Calu3 (cell line): ENCODE measurements at regions not wholly inside any gene's neighbourhood (a gene's known extent, or its start where the extent isn't known, plus 50 kb on each side); places are given as distances from the start of the nearest gene placed in this dataset.
"Not testable (repeated sequence)": the region's sequence is repeated elsewhere in the genome, so short reads cannot be mapped to it uniquely, and the experiment has no call there.

Experiments
- BruUV-seq: library from RNA; stranded (reverse); fragments of 400-500 nt; replicated peaks from 2 replicates; lab custom pipeline; 2021; lab: Mats Ljungman, UMichigan
- CTCF ChIA-PET: fragments of 300-600 bp; sonication (Branson Sonifier 250); formaldehyde crosslinking; loops from one replicate; lab custom pipeline; 2022; ENCODE audit warnings: antibody characterized with exemption; lab: Charles Lee
- DNase-seq: peaks from one replicate; pipeline ENCODE4 v3.0.0; 2022
- H3K27ac Mint-ChIP-seq: one replicate; pipeline ENCODE4 v1.8.0; 2022; ENCODE audit warnings: mixed read lengths; ENCODE audit not compliant: unreplicated experiment
- H3K27me3 Mint-ChIP-seq: one replicate; pipeline ENCODE4 v1.8.0; 2022; ENCODE audit warnings: mixed read lengths; ENCODE audit not compliant: unreplicated experiment
- H3K36me3 Mint-ChIP-seq: one replicate; pipeline ENCODE4 v1.8.0; 2022; ENCODE audit warnings: mild to moderate bottlenecking, moderate library complexity, mixed read lengths; ENCODE audit not compliant: insufficient read depth, unreplicated experiment
- H3K4me1 Mint-ChIP-seq: one replicate; pipeline ENCODE4 v1.8.0; 2022; ENCODE audit warnings: mild to moderate bottlenecking, low read depth, mixed read lengths; ENCODE audit not compliant: unreplicated experiment
- H3K4me3 Mint-ChIP-seq: one replicate; pipeline ENCODE4 v1.8.0; 2022; ENCODE audit warnings: mild to moderate bottlenecking, low read depth, moderate library complexity, mixed read lengths; ENCODE audit not compliant: unreplicated experiment
- H3K9me3 Mint-ChIP-seq: one replicate; pipeline ENCODE4 v1.8.0; 2022; ENCODE audit warnings: low read depth, mixed read lengths; ENCODE audit not compliant: unreplicated experiment
- intact Hi-C: fragments of 100-400 bp; cut with micrococcal nuclease; formaldehyde crosslinking; loops from one replicate; pipeline ENCODE4 v1.10.0; 2022; ENCODE audit not compliant: unreplicated experiment
- TF ChIP-seq, protein P1 (sequence below): fragments of 200-600 bp; IDR thresholded peaks from one replicate; pipeline ENCODE4 v1.8.0; 2022; ENCODE audit warnings: antibody characterized with exemption; ENCODE audit not compliant: unreplicated experiment

GRCh38 chr2:129492548-129492947 lies 486.9 kb upstream of the RAB6C start:
- no peak for DNase-seq
- TF ChIP-seq, protein P1, sequence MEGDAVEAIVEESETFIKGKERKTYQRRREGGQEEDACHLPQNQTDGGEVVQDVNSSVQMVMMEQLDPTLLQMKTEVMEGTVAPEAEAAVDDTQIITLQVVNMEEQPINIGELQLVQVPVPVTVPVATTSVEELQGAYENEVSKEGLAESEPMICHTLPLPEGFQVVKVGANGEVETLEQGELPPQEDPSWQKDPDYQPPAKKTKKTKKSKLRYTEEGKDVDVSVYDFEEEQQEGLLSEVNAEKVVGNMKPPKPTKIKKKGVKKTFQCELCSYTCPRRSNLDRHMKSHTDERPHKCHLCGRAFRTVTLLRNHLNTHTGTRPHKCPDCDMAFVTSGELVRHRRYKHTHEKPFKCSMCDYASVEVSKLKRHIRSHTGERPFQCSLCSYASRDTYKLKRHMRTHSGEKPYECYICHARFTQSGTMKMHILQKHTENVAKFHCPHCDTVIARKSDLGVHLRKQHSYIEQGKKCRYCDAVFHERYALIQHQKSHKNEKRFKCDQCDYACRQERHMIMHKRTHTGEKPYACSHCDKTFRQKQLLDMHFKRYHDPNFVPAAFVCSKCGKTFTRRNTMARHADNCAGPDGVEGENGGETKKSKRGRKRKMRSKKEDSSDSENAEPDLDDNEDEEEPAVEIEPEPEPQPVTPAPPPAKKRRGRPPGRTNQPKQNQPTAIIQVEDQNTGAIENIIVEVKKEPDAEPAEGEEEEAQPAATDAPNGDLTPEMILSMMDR, result no peak
- no peak overlapping the region for H3K27ac Mint-ChIP-seq
- peaks cover 9% of the 10 kb centered on the region for H3K9me3 Mint-ChIP-seq
- intact Hi-C loops, result no loop called here
- no peaks in the 10 kb centered on the region for H3K27me3 Mint-ChIP-seq
- CTCF ChIA-PET, result no interaction called here
- H3K36me3 Mint-ChIP-seq, result no peaks in the 10 kb centered on the region
- no peaks in the 10 kb centered on the region for H3K4me1 Mint-ChIP-seq
- H3K4me3 Mint-ChIP-seq, result no peak overlapping the region
- no TSS peak for BruUV-seq

- Mint-ChIP-seq H3K36me3 (no peaks in the 10 kb centered on the region), H3K27me3 (no peaks in the 10 kb centered on the region), H3K27ac (no peak overlapping the region), H3K4me1 (no peaks in the 10 kb centered on the region), H3K4me3 (no peak overlapping the region), H3K9me3 (no peaks in the 10 kb centered on the region)
- CTCF ChIA-PET, result no interaction called here
- DNase-seq, result no peak
- intact Hi-C loops, result no loop called here
- BruUV-seq, result no TSS peak
- TF ChIP-seq, protein P1, result no peak
Measured at GRCh38 chr2:129499747-129500146, 479.7 kb upstream of the RAB6C start.

DNA sequence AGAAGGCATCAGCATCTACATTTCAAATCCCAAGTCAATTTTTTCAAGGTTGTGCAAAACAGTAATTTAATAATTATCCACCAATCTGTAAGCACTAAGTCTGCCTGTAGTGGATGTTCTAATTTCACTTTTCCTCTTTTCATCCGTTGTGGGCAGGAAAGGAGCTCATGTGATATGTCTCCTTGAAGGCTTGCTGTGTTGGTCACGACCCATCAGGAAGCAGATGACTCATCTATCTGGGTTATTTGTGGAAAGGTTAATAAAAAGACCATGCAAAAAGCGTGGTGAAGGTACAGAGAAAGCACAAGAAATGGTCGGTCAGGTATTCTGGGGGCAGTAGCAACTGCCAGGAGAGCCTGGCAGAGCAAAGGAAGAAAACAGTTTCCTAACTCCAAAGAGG lies 476.7 kb upstream of the RAB6C start:
- Mint-ChIP-seq H3K27me3 (no peaks in the 10 kb centered on the region), H3K9me3 (peaks cover 3% of the 10 kb centered on the region), H3K4me3 (no peak overlapping the region), H3K4me1 (no peaks in the 10 kb centered on the region), H3K36me3 (no peaks in the 10 kb centered on the region), H3K27ac (no peak overlapping the region)
- intact Hi-C loops, result no loop called here
- CTCF ChIA-PET, result no interaction called here
- DNase-seq, result no peak
- no TSS peak for BruUV-seq
- TF ChIP-seq, protein P1, result no peak

- Mint-ChIP-seq H3K36me3 (no peaks in the 10 kb centered on the region), H3K27ac (no peak overlapping the region), H3K27me3 (no peaks in the 10 kb centered on the region), H3K4me1 (no peaks in the 10 kb centered on the region), H3K9me3 (peaks cover 3% of the 10 kb centered on the region), H3K4me3 (no peak overlapping the region)
- no TSS peak for BruUV-seq
- CTCF ChIA-PET, result no interaction called here
- no peak for DNase-seq
- TF ChIP-seq, protein P1, result no peak
- intact Hi-C loops, result no loop called here
Measured at GRCh38 chr2:129504646-129505045, 474.8 kb upstream of the RAB6C start.

DNA sequence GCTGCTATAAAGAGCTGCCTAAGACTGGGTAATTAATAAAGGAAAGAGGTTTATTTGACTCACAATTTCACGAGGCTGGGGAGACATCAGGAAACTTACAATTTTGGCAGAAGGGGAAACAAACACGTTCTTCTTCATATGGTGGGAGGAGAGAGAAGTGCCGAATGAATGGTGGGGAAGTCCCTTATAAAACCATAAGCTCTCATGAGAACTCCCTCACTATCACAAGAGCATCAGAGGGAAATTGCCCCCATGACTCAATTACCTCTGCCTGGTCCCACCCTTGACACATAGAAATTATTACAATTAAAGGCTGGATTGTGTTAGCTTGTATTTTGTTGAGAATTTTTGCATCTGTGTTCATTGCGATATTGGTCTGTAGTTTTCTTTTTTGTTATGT lies 460.5 kb upstream of the RAB6C start:
- CTCF ChIA-PET, result no interaction called here
- Mint-ChIP-seq H3K9me3 (peaks cover 22% of the 10 kb centered on the region), H3K27ac (no peak overlapping the region), H3K4me1 (no peaks in the 10 kb centered on the region), H3K36me3 (no peaks in the 10 kb centered on the region), H3K27me3 (no peaks in the 10 kb centered on the region), H3K4me3 (no peak overlapping the region)
- no peak for DNase-seq
- TF ChIP-seq, protein P1, result no peak
- intact Hi-C loops, result no loop called here
- BruUV-seq, result no TSS peak

DNA sequence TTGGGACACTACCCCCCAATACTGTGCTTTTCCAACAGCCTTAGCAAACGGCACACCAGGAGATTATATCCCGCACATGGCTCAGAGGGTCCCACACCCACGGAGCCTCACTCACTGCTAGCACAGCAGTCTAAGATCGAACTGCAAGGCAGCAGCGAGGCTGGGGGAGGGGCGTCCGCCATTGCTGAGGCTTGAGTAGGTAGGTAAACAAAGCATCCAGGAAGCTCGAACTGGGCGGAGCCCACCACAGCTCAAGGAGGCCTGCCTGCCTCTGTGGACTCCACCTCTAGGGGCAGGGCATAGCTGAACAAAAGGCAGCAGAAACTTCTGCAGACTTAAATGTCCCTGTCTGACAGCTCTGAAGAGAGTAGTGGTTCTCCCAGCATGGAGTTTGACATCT lies 447.3 kb upstream of the RAB6C start:
- H3K27ac Mint-ChIP-seq, intact Hi-C loops, H3K36me3 Mint-ChIP-seq, BruUV-seq, H3K4me1 Mint-ChIP-seq, H3K4me3 Mint-ChIP-seq, CTCF ChIA-PET, H3K27me3 Mint-ChIP-seq, DNase-seq: not testable (repeated sequence)
- H3K9me3 Mint-ChIP-seq, result peaks cover 11% of the 10 kb centered on the region
